ENCODE measurements at regions not wholly inside any gene's neighbourhood (a gene's known extent, or its start where the extent isn't known, plus 50 kb on each side); places are given as distances from the start of the nearest gene placed in this dataset.

DNA sequence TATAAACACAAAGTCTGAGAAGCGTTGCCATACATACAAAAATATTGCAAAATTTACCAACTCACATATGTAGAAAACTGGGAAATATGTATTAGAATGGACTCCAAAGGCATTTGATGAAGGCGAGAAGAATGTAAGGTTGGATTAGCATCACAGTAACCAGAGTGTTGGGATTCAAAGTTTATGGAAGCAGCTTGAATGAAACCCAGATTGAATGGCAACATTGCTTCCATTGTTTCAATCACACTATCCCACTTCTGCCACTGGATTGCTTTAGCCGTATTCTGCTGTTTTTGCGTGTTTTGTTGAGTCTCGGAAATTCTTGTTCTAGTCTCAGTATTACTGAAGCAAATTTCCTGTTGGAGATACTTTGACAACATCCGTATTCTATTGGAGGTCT, 609.0 kb upstream of the LRATD1 start:
- TF ChIP-seq, protein P1, sequence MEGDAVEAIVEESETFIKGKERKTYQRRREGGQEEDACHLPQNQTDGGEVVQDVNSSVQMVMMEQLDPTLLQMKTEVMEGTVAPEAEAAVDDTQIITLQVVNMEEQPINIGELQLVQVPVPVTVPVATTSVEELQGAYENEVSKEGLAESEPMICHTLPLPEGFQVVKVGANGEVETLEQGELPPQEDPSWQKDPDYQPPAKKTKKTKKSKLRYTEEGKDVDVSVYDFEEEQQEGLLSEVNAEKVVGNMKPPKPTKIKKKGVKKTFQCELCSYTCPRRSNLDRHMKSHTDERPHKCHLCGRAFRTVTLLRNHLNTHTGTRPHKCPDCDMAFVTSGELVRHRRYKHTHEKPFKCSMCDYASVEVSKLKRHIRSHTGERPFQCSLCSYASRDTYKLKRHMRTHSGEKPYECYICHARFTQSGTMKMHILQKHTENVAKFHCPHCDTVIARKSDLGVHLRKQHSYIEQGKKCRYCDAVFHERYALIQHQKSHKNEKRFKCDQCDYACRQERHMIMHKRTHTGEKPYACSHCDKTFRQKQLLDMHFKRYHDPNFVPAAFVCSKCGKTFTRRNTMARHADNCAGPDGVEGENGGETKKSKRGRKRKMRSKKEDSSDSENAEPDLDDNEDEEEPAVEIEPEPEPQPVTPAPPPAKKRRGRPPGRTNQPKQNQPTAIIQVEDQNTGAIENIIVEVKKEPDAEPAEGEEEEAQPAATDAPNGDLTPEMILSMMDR (IDR thresholded peaks at IDR 0.05): no peak
- no peak for TF ChIP-seq POLR2A (IDR thresholded peaks at IDR 0.05)
- TF ChIP-seq EP300 (IDR thresholded peaks at IDR 0.05; ENCODE audit: low read depth): no peak
- TF ChIP-seq POLR2AphosphoS5 (IDR thresholded peaks at IDR 0.05): no peak
